GM18517 (cell line): ENCODE measurements at regions not wholly inside any gene's neighbourhood (a gene's known extent, or its start where the extent isn't known, plus 50 kb on each side); places are given as distances from the start of the nearest gene placed in this dataset.

ENCODE experiments used
- ATAC-seq: cut with Tn5 transposase; IDR thresholded peaks from one replicate; pipeline ENCODE4 v1.9.1; 2021; ENCODE audit warnings: mild to moderate bottlenecking, moderate library complexity; ENCODE audit not compliant: unreplicated experiment

DNA sequence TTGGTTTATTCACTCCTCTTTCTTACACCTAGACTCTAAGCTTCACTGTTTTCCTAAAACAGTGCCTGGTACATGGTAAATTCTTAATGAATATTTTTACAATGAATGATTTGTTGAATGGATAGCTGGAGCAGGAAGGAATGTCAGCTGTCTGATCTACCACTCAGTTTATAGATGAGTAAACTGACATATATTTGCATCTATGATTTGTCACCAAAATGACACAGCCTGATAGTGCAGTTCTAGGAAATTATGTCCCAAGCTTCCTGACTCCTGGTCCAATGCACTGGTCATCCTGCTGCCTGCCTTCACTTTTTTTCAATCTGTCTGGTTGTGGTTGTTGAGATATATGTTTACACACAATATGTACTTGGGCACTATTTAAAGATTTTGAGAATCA is 651.7 kb upstream of the WWC1 start:
- ATAC-seq: no peak

DNA sequence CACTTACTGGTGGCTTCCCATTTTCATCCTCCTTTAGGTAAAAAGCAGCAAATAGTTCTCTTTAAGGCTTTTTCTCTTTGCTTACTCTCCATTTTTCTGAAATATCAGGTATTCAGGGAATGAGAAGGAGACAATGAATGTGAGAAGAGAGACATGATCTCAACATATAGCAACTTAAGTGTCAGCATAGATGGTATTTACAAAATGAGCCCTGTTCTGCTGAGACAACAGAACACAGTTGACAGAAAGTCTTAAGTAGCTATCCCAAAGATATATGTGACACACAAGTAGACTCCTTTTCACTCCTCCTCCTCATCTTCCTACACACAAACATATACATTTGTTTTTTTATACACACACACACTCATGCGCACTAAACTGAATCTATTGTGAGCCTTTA is 649.3 kb upstream of the WWC1 start:
- ATAC-seq: no peak

DNA sequence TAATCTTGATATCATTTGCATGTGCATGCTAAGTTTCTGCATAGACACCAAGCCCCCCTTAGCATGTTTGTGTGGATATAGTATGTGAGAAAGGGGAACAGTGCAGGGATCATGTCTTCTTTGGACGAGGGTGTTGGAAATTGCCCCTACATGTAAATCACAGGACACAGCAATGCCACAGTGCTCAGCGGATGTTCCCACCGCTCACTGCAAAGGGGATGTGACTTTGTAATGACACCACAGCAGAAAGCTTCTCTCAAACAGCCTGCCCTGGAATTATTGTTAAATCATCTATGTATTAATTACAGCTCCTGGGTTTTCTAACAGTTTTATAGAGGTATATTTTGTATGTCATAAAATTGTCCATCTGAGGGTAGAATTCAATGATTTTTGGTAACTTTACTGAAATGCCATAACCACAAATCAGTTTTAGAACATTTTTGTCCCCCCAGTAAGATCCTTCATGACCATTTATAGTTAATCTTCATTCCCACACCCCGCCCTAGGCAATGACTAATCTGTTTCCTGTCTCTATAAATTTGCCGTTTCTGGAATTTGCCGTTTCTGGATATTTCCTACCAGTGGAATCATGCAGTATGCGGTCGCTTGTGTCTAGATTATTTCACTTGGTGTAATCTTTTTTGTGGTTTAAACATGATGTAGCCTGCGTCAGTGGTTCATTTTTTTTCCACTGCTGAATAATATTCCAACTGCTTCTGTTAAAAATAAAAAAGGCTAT is 648.5 kb upstream of the WWC1 start:
- no peak for ATAC-seq

DNA sequence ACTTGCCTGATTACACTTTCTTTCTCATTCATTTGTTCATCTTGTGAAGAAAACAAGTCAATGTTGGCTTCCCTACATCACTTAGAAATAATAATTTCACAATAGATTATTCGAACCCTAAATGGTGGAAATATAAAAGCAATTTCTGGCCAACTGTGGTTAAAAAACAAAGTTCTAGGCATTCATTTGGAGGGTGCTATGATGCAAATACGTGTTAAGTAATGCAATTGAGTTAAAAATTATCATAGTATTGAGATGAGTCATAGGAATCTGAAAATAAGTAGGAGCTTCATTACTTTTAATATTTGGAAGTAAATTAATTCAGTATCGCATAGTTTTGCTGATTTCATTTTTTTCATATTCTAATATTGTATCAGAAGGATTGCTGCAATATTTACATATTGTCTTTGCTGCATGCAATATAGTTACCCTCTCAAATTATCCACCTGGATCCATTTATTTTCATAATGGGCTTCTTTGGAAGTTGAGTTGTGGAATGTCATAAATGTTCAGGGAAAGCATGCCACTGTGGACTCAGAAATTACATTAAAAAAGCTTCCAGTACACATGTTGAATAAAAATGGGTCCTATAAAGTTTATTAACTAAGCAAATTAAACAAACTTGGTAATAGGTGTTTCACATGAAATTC is 647.7 kb upstream of the WWC1 start:
- ATAC-seq: no peak

DNA sequence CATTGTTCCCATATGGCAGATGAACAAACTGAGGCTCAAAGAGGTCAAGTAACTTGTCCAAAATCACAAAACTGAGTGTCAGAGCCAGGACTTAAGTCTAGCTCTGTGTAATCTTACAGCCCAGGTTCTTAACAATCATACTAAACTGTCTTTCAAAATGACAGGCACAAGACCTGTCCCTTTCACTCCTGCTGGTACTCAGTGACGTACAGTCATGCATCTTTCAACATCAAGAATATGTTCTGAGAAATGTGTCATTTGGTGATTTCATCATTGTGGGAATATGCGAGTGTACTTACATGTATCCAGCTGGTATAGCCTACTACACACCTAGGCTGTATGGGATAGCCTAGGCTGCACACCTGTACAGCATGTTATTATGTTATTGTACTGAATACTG is 646.8 kb upstream of the WWC1 start:
- ATAC-seq: no peak

DNA sequence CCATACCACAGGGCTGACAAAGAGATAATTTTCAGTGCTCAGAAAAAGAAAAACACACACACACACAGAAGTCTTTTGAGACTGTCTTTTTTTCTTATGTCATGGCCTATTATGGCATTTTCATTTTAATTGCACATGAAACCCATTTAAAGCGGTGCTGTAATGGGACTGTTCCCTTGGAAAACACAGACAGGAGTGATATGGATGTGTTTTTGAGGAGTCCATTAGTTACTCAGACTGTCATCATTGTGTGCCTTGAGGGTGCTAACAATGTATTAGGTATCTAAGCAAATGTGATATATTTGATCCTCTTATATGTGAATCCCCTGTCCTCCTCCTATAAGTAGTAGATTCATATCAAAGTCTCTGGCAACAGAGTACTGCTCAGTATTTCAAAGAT is 642.0 kb upstream of the WWC1 start:
- ATAC-seq: no peak

DNA sequence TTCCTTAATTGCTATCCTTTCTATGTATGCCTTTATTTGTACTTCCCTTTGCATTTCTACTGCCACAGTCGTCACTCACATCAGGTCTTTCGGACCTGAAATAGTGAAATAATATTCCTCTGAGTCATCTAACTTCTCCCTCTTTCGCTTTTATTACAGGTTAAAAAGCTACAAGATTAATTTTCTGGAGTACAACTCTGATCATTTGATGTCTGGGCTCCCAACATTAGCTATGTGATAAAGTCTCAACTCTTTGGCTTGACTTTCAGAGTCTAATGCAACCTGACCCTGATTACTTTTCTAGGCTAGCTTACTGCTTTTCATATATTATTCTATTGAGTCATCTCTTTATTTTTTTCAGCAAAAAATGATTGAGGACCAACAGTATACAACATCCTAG is 638.8 kb upstream of the WWC1 start:
- no peak for ATAC-seq

DNA sequence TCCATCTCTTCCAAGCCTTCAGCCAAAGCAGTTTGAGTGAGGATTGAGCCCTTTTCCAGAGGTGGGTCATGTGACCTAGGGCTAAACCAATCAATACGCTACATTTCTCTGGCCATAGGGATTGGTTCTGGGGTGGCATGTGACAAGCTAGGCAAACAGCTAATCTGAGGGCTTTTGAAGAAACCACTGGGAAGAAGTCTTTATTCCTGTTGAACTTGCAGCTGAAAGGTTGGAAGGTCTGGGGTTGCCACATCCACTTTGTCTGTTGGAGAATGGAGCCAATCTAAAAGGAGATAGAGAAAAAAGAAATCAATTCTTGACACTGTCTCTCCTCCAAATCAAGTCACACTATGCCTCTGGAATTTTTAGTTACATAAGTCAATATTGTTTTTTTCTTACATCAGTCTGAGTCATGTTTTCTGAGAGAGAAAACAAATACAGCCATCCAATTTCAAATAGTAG is 637.8 kb upstream of the WWC1 start:
- no peak for ATAC-seq

DNA sequence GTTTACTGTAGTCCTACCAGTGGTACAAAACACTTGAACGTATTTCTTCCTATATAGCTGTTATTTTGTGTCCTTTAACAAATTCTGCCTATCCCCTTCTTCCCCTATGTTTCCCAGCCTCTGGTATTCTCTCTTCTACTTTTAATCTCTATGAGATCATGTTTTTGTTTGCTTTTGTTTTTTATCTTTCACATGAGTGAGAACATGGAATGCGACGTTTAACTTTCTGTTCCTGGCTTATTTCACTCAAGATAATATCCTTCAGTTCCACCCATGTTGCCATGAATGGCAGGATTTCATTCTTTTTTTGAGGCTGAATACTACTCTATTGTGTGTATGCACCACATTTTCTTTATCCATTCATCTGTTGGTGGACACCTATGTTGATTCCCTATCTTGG is 634.4 kb upstream of the WWC1 start:
- ATAC-seq: no peak

DNA sequence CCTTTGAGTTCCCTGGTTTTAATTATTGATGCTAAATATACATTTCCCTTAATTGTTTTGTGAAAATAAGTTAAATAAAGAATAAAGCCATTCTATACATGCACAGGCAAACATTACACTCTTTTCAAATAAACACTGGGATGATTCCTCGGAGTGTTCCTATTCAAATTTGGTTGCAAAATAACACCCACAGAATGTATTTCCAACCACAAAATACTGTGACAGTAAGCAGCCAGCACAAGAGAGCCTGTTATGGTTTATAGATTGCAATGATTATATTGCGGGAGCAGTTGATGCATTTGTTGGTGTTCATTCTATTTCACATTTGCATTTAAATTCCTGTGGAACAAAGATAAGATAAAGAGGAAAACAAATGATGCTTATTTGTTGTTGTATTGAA is 632.6 kb upstream of the WWC1 start:
- ATAC-seq: no peak

DNA sequence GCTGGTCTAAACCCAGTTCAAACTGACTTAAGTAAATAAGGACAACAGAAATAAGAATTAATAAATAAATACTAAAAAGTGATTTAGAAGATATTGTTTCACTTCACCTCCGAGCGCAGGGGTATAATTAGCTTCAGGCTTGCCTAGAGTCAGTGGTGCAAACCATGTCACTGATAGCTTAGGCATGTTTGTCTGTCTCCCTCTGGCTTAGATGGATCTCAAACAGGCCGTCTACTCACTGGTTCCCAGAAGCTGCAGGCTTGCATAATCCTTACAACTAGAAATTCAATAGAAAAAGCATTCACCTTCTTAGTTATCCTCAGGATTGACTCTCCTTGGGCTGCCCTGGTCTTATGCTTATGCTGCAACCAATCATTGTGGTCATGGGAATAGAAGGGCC is 629.8 kb upstream of the WWC1 start:
- ATAC-seq: no peak

DNA sequence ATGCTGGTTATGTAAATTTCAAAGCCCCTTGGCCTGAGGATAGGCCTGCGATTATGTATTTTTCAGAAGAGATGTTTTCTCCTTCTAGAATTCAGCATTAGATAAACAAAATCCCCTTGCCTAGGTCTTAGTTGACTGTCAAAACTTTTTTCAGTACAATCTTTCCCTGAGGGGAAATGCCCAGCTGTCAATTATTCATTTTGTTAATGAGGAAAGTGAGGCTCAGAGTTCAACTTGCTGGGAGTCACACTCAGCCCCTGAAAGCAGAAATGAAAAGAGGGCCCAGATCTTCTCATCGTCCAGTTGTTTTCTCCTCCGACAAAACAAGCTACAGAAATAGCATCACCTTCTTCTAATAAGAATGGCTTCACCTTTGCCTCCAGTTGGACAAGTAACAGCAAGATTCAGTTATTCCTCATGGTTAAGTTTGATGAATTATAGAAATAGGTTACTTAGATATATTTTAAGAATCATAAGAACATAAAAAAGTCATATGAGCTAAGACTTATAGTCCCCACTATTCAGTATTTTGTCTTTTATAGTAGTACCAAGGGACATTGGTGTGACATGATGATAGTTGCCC is 627.1 kb upstream of the WWC1 start:
- ATAC-seq: no peak

DNA sequence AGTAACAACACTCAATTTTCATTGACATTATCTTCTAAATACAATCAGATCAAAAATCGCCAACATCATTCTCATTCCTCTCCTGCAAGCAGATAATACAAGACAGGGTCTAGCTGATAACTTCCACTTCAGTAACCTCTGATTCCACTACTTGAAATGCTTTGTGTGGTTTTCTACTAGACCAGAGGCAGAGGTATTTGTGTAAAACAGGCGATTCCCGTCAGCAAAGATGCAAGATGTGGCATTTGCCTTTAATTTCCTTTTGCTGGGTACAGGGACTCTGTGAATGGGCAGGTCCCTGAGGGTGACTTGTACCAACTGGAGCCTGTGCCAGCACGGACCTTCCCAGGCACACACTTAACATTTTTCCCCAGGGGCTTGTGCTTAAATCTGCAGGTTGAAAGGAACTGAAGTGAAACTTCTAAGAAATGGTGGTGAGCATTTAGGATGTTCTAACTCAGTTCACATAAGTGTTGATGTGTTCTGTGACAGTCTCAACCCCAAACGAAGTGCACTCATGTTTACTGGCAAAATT is 625.5 kb upstream of the WWC1 start:
- ATAC-seq: no peak

DNA sequence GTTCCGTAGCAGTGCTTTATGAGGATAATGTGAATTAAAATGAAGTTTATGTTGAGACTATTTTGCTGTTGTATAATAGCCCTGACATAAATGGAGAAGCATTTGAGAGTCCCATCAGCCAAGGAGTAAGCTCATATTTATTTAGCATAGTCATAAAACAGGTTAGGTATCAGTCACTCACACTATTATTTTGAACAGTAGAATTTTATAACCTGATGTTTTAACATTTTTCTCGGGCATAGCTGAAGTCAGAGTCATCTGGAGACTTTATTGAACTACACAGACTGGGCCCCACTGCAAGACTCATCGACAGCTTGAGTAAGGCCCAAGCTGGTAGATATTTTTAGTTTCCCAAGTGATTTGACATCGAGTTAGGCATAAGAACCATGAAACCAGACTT is 620.3 kb upstream of the WWC1 start:
- ATAC-seq: no peak

DNA sequence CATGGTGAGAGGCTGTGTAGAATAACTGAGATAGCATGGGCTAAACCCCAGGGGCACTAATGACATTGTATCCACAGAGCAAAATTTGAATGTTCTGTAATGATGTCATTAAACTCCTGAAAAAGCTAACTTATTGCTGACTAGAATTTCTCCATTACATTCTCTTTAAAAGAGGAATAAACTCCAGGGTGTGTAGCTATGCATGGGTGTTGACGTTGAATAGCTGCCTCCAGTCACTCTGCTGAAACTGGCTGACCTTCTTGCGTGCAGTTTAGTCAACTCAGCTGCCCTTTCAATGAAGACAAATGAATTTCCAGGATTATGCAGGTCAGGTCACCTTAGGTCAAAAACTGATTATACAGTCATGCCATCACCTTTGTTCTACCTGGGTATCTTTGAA is 617.5 kb upstream of the WWC1 start:
- ATAC-seq: no peak

DNA sequence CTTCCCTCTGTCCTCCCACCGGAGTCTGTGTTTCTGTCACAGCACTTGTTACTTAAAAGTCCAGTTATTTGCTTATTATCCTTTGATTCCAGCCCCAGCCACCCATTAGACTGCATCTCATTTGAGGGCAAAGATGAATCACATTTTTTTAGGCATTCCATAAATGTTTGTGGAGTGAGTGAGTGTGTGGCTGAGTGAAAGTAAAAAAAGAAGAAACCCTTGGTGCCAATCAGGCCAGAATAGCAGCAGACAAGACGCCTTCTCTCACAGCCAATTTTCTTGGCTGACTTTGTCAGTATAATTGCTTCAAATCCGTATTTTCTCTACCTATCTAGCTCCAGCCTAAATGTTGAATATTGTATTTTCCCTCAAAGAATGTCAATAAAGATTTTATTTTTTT is 613.0 kb upstream of the WWC1 start:
- no peak for ATAC-seq

DNA sequence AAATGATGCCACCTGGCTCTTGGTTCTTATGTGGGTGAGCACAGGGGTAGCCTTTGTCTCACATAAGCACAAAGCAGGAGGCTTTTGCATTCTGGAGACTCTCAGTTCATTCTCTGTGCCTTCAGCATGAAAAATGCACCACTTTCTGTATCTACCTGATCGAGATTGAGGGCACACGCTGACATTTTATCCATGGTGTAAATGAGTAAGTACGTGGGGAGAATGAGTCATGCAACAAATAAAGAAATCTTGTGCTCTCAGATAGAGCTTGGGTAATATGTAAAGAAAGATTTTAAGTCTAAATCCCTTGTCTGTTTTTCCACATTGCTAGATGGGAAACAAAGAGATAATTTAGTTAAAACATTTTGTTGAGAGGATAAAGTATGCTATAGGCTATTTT is 607.2 kb upstream of the WWC1 start:
- ATAC-seq: no peak

DNA sequence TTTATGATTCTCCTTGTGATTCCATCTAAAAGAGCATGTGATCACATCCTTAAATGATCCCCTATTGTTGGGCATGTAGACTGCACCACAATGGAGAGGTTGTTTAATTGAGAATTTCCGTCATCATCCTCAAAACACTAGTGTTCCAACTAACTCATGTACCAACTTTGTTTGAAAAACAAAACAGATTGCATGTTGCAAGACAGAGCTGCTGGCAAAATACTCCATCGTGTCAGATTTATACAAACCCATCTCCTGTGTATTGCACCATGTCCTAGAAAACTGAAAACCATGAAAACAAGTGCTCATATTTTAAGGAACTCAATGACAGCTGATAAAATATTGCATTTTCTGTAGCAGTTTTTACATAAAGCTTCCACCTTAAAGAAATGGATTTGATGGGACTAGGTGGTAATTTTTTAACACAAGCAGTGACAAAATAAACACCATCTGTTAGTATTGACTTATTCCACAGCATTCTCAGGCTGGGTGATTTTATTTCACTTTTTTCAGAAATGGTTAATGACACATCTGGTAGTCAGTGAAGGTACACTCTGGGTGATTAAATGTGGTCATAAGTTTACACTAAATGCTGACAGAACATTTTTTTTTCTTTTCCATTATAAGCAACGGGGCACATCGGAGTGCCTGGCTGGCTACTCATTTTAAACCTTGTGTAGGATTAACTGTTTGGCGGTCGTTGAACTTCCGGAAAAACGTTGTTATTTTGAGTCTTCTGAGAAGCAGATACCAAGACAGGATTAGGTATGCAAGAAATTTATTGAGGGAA is 602.9 kb upstream of the WWC1 start:
- no peak for ATAC-seq

DNA sequence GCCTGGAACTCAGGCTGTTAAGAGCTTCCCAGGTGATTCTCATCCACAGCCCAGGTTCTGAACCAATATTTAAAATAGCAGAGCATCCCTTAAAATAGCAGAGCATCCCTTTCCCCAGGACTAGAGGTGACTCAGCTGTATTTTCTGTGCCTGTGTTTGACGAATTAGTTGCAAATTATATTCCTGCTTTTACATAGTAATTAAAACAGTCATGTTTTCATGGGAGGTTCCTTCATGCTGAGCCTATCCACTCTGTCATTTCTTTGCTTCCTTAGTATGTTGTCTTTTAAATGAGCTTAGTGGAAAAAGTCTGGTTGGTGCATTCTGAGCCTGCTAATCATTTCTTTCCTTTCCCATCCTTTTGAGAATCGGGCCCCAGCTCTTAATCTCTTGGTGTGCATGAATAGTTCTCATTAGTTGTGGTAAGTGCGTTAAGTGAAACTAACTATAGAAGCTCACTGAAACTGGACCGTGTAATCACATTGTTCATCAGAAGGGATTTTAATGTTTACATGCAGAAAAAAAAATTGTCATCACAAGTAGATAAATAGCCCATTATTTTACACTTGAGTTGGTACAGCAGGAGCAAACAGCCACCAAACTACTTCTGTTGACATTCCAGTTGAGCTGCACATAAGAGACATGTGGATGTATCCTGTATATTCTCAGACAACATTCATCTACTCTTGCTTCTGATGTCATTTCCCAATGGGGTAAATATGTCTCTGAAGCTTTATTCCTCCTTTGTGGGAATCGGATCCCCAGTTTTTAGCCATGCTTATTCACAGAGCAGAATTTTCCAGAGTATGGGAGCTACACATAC is 596.9 kb upstream of the WWC1 start:
- ATAC-seq: no peak

DNA sequence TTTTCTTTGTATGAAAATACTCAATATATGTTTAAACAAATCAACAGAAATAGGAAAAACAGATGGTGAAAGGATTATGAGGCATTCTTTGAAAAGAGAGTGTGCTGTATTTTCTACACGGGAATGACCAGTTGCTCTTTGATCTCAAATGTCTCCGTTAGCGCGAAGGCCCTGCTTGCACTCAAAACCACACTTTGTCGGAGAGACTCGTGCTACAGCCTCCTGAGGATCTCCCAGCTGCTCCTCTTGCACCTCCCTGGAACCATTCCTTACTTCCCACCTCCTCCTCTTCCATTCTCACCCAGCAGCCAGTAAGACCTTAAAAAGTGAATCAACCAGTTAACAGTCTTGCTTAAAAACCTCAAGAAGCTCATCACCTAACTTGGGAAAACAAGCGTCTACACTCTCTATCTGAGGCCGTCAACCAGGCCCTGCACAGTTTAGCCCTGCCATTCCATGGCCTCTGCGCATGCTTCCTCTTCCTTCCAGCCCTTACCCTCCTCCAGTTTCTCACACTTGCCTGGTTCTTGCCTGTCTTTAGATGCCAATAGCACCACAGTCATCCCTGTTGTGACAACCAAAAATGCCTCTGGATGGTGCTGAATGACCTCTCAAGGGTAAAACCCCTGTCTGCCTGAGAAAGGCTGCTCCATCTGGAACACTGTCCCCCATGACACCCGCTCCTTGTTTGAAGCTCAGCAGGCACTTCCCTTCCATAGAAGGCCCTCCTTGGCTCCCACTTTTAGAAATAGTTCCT is 594.7 kb upstream of the WWC1 start:
- no peak for ATAC-seq
